ENCODE measurements at regions not wholly inside any gene's neighbourhood (a gene's known extent, or its start where the extent isn't known, plus 50 kb on each side); places are given as distances from the start of the nearest gene placed in this dataset.
A peak's percentile ranks its signal among the peaks of the same experiment; 100 is the strongest.

DNA sequence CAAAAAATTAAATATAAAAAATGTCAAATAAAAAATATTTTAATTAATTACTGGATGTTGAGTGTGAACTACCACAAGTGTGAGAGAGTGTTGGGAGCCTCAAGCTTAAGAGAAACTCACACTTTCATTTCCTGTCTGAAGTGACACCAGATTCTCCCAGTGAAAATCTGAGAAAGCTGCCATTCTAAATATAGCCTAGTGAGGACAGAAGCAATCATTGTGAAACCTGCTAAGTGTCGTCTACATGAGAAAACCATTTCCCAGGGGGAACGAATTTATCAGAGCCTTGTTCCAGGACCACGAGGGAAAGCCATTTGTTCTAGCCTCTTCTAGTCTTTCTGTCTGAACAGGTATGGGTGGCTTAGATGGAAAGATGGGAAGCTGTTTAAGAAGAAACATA lies 329.3 kb upstream of the PRMT6 start:
- Histone ChIP-seq H4K20me1 (ENCODE audit: control insufficient read depth, insufficient read depth, insufficient read length) (no peaks in the 10 kb centered on the region), H2BK5ac (ENCODE audit: insufficient read length, low read length) (no peak overlapping the region), H3K79me1 (ENCODE audit: insufficient read depth, low read depth, low read length, poor library complexity, severe bottlenecking) (no peaks in the 10 kb centered on the region), H2BK120ac (ENCODE audit: low read depth, low read length, poor library complexity, severe bottlenecking) (no peak overlapping the region), H3K27me3 (ENCODE audit: insufficient read depth, low read length) (no peaks in the 10 kb centered on the region), H4K5ac (ENCODE audit: insufficient read length, low read depth, low read length) (no peak overlapping the region), H3K4me2 (ENCODE audit: insufficient read depth, insufficient read length, low read length) (no peak overlapping the region), H4K91ac (ENCODE audit: insufficient read length, low read depth, low read length) (no peak overlapping the region), H2AK5ac (ENCODE audit: insufficient read length, low read length) (no peak overlapping the region), H3K4ac (ENCODE audit: low read depth, low read length) (no peak overlapping the region), H2AFZ (ENCODE audit: low read length) (no peak overlapping the region), H4K8ac (replicated peaks; ENCODE audit: insufficient read length, low read depth, low read length) (no peak overlapping the region), H3K14ac (ENCODE audit: insufficient read depth, low read length) (no peak overlapping the region), H3T11ph (ENCODE audit: low read length) (no peak overlapping the region), H3K79me2 (ENCODE audit: insufficient read depth, low read length) (no peaks in the 10 kb centered on the region), H3K9me3 (ENCODE audit: control insufficient read depth, low read depth, low read length) (no peaks in the 10 kb centered on the region), H3K27ac (ENCODE audit: insufficient read length, low read depth, low read length) (no peak overlapping the region), H2BK15ac (ENCODE audit: low read depth, low read length) (no peak overlapping the region), H3K9ac (ENCODE audit: extremely low read depth, insufficient read length, low read length) (no peak overlapping the region), H3K23me2 (ENCODE audit: insufficient read length, low read depth, low read length, poor library complexity, severe bottlenecking) (no peaks in the 10 kb centered on the region), H2BK12ac (ENCODE audit: insufficient read length, low read depth, low read length) (peak overlapping the region; percentile 50), H3K4me1 (ENCODE audit: insufficient read depth, low read length) (no peaks in the 10 kb centered on the region), H2BK20ac (ENCODE audit: low read depth, low read length, poor library complexity, severe bottlenecking) (no peak overlapping the region), H3K18ac (ENCODE audit: insufficient read length, low read depth, low read length) (no peak overlapping the region), H3K23ac (ENCODE audit: insufficient read length, low read depth, low read length) (no peak overlapping the region), H3K56ac (ENCODE audit: insufficient read length, low read depth, low read length) (no peak overlapping the region)
- H3K36me3 Mint-ChIP-seq (ENCODE audit: insufficient read depth in 1 of 3, low read depth in 3 of 3): no peaks in the 10 kb centered on the region; a peak in 1 of 7 replicates
- no peak overlapping the region for H3K4me3 Mint-ChIP-seq
- no peak for DNase-seq
- peak overlapping the region in 2 of 3 experiments; percentile 12 to 78; a peak in 1 of 7 replicates for H3K27ac Mint-ChIP-seq
- H3K4me1 Mint-ChIP-seq: peaks cover 8 to 9% of the 10 kb centered on the region in 2 experiments
- no CpG with 5 or more reads among the region's 3 CpGs for WGBS (ENCODE audit: extremely low coverage, insufficient read length, low lambda C conversion rate)
- TF ChIP-seq, protein P1, sequence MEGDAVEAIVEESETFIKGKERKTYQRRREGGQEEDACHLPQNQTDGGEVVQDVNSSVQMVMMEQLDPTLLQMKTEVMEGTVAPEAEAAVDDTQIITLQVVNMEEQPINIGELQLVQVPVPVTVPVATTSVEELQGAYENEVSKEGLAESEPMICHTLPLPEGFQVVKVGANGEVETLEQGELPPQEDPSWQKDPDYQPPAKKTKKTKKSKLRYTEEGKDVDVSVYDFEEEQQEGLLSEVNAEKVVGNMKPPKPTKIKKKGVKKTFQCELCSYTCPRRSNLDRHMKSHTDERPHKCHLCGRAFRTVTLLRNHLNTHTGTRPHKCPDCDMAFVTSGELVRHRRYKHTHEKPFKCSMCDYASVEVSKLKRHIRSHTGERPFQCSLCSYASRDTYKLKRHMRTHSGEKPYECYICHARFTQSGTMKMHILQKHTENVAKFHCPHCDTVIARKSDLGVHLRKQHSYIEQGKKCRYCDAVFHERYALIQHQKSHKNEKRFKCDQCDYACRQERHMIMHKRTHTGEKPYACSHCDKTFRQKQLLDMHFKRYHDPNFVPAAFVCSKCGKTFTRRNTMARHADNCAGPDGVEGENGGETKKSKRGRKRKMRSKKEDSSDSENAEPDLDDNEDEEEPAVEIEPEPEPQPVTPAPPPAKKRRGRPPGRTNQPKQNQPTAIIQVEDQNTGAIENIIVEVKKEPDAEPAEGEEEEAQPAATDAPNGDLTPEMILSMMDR (conservative IDR thresholded peaks at IDR 0.05): no peak
- no peaks in the 10 kb centered on the region; the same call in 1 of the 2 replicates for H3K27me3 Mint-ChIP-seq (ENCODE audit: low read depth)
- peaks cover 6 to 8% of the 10 kb centered on the region in 2 experiments; a peak in 4 of 5 replicates for H3K9me3 Mint-ChIP-seq

All from H9 (cell line).